ENCODE measurements at regions not wholly inside any gene's neighbourhood (a gene's known extent, or its start where the extent isn't known, plus 50 kb on each side); places are given as distances from the start of the nearest gene placed in this dataset.

DNA sequence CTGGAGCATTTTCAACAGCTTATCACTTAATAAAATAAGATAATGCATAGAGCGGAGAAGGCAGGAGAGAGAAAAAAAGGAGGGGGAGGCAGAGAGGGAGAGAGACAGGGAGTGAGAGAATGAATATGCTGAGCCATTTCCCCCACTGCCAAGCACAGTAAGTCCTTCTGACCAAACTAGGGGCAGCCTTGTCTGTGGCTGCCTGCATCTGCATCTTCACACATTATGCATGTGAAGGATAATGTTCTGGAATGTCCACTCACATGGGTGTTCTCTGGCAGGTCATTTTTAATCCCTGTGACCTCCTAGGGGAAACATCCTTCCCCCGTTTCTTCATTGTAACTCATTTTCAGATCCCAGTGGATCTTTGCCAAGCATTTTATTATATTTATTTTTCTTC, 269.3 kb downstream of the FOXA2 start:
- TF ChIP-seq, protein P1, sequence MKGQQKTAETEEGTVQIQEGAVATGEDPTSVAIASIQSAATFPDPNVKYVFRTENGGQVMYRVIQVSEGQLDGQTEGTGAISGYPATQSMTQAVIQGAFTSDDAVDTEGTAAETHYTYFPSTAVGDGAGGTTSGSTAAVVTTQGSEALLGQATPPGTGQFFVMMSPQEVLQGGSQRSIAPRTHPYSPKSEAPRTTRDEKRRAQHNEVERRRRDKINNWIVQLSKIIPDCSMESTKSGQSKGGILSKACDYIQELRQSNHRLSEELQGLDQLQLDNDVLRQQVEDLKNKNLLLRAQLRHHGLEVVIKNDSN (CRISPR knock-in tag; IDR thresholded peaks at IDR 0.05), result no peak
- TF ChIP-seq, protein P2, sequence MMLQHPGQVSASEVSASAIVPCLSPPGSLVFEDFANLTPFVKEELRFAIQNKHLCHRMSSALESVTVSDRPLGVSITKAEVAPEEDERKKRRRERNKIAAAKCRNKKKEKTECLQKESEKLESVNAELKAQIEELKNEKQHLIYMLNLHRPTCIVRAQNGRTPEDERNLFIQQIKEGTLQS (CRISPR knock-in tag; conservative IDR thresholded peaks at IDR 0.05), result no peak
- TF ChIP-seq, protein P3, sequence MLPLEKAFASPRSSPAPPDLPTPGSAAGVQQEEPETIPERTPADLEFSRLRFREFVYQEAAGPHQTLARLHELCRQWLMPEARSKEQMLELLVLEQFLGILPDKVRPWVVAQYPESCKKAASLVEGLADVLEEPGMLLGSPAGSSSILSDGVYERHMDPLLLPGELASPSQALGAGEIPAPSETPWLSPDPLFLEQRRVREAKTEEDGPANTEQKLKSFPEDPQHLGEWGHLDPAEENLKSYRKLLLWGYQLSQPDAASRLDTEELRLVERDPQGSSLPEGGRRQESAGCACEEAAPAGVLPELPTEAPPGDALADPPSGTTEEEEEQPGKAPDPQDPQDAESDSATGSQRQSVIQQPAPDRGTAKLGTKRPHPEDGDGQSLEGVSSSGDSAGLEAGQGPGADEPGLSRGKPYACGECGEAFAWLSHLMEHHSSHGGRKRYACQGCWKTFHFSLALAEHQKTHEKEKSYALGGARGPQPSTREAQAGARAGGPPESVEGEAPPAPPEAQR (CRISPR knock-in tag; IDR thresholded peaks at IDR 0.05), result no peak
- no peak for TF ChIP-seq CBFB (CRISPR knock-in tag; IDR thresholded peaks at IDR 0.05; ENCODE audit: low read depth)
